ENCODE measurements at regions not wholly inside any gene's neighbourhood (a gene's known extent, or its start where the extent isn't known, plus 50 kb on each side); places are given as distances from the start of the nearest gene placed in this dataset.
"Not testable (repeated sequence)": the region's sequence is repeated elsewhere in the genome, so short reads cannot be mapped to it uniquely, and the experiment has no call there.

DNA sequence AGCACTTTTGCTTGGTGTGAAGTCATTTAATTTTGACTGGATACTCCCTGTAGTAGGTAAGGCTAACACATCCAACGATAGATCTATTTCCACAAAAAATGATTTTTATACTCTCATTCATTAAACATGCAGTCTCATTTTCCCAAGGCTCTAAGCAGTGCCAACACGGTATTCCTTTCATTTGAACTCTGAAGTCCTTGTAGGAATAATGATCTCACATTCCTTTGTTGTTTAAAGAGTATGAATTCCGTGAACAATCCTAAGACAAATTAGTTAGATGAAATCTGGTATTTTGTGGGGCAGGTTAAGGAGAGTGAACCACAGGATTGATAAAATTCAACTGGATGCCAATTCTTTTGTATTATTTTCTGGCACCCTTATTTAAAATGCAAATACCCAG, 66.6 kb downstream of the LACC1 start:
- DNase-seq (ENCODE audit: low spot score) = no peak

DNA sequence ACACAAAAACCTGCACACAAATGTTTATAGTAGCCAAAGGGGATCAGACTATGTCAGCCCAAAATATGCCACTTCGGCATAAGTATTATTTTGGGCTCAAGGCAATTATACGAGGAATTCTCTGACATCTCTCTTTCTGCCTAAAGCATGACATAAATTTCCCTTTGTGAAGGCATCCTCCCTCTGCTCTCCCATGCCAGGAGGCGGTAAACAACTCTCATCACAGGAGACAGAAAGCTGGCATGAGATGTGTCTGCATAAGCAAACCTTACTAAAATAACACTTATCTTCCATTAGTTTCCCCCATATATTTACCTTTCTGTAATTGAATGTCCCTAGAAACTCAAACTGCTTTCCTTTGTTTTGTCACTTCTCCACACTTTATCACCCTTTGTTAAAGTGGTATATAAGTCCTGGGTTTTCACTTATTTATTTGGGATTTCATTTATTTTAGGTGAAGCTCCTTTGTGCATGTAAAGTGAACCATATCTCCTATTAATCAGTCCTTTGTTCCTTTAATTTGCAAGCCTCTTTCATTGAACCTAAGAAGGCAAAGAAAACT, 68.3 kb downstream of the LACC1 start:
- DNase-seq (ENCODE audit: low spot score) = no peak

DNA sequence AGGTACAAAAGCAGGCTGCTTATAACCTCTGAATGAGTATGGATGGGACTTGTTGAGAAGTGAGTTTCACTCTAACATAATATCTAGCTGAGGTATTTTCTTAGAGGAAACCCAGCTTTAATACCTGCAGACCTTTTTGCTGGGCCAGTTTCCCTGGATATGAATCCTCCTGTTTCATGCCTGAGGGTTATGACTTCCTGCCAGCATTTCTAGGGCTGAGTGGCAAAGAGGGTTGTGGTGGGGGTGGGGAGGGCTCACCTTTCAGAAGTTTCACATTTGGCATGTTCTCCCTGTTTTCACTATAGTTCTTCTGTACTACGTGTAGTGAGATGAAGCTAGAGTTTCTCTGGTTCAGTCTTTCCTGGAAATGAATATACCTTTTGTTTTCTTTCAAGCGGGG, 73.7 kb downstream of the LACC1 start:
- no peak for DNase-seq (ENCODE audit: low spot score)

DNA sequence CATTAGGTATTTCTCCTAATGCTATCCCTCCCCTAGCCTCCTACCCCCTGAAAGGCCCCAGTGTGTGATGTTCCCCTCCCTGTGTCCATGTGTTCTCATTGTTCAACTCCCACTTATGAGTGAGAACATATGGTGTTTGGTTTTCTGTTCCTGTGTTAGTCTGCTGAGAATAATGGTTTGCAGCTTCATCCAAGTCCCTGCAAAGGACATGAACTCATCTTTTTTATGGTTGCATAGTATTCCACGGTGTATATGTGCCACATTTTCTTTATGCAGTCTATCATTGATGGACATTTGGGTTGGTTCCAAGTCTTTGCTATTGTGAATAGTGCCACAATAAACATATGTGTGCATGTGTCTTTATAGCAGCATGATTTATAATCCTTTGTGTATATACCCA, 77.3 kb downstream of the LACC1 start:
- DNase-seq (ENCODE audit: low spot score) = not testable (repeated sequence)

DNA sequence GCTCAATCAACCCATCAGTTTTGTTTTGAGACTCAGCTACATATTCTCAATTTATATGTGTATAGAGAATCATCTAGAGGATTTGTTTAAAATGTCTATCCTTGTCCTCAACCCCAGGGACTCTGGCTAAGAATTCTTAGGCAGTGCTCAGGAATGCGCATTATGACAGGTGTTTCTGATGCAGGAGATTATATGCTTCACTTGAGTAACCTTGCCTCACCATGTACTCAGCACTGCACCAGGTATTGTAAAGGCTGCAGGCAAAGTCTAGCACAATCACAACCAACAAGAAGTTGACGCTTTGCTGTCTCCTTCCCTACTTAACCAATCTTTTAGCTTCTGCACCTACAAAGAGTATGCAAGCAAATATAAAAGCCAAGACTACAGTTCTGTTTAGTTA, 79.6 kb downstream of the LACC1 start:
- DNase-seq (ENCODE audit: low spot score) = no peak

DNA sequence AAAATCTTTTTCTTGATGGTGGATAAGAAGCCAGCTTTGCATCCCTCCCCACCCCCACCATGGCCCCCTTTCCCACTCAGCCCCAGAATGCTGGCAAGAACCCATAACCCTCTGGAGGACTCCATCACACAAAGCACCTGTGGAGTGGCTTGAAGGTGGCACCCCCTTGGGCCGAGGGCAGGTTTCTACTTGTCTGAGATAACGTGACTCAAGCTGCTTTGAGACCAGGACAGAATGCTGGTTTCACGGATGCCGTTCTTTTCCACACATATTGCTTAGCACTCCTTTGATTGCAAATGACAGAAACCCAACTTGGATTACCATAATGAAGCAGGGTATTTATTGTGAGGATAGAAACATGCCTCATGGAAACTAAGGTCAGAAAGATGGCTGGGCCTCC, 82.2 kb downstream of the LACC1 start:
- no peak for DNase-seq (ENCODE audit: low spot score)

DNA sequence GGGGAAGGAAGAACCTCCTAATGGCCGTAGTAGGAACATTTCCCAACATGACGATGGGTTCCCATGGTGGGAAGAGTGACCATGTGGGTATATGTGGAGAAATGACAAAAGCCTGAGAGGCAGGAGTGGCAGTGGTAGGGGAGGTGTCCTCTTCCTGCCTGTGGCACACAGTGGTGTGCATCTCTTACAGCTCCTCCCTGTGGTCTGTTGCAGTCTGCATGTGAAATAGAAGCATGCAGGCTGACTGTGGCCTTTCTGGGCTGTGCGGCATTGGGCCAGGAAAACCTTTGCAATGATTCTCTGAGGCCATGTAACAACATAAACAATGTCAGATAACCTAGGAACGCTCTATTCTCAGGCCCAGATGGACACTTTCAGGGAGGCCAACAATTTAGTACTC, 84.0 kb downstream of the LACC1 start:
- no peak for DNase-seq (ENCODE audit: low spot score)

DNA sequence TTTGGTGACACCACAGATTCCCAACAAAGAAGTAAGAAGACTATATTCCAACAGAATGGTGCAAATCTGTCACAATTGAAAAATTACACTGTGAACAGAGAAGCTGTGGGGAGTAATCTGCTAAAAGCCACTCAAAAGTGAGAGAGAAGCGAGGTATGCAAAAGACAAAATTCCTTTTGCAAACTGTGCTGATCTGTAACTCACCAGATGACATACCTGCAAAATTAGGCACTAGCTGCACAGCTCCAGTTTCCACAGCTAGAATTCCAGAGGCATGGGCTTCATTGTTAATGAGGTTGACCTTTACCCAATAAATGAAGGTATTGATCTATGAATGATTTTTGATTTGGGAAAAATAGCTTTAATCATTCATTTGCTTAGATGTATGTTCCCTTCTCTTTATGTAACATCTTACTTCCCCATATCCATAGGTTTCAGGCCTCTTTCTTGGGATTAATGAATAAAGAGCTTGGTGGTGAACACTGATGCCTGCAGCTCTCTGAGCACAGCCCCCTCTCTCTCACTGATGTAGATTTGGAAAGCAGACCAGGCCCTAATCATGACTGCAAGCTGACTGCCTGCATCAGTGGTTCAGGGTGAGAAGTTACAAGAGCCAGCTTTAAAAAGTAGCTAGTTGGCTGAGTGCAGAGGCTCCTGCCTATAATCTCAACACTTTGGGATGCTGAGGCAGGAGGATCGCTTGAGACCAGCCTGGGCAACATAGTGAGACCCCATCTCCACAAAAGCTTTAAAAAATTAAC, 85.2 kb downstream of the LACC1 start:
- DNase-seq (ENCODE audit: low spot score) = no peak

DNA sequence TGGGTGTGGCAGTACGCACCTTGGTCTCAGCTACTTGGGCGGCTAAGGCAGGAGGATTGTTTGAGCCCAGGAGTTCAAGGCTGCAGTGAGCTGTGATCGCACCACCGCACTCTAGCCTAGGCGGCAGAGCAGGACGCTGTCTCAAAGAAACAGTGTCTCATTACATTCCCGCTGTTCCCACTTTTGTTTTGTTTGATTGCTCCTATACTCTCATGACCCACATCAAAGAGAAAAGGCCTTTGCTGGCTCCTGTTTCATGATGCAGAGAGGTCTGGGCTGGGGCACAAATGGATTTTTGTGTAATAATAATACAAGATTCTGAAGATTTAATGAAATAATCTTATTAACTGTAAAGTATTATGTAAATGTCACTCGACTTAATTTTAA, 85.7 kb downstream of the LACC1 start:
- no peak for DNase-seq (ENCODE audit: low spot score)

DNA sequence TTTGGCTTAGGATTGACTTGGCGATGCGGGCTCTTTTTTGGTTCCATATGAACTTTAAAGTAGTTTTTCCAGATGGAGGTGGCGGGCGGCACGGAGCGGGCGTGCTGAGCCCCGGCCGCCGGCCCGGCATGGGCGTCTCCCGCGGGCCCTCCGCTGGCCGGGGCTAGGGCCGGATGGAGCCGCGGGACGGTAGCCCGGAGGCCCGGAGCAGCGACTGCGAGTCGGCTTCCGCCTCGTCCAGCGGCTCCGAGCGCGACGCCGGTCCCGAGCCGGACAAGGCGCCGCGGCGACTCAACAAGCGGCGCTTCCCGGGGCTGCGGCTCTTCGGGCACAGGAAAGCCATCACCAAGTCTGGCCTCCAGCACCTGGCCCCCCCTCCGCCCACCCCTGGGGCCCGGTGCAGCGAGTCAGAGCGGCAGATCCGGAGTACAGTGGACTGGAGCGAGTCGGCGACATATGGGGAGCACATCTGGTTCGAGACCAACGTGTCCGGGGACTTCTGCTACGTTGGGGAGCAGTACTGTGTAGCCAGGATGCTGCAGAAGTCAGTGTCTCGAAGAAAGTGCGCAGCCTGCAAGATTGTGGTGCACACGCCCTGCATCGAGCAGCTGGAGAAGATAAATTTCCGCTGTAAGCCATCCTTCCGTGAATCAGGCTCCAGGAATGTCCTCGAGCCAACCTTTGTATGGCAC, 88.7 kb downstream of the LACC1 start:
- not testable (repeated sequence) for DNase-seq (ENCODE audit: low spot score)

DNA sequence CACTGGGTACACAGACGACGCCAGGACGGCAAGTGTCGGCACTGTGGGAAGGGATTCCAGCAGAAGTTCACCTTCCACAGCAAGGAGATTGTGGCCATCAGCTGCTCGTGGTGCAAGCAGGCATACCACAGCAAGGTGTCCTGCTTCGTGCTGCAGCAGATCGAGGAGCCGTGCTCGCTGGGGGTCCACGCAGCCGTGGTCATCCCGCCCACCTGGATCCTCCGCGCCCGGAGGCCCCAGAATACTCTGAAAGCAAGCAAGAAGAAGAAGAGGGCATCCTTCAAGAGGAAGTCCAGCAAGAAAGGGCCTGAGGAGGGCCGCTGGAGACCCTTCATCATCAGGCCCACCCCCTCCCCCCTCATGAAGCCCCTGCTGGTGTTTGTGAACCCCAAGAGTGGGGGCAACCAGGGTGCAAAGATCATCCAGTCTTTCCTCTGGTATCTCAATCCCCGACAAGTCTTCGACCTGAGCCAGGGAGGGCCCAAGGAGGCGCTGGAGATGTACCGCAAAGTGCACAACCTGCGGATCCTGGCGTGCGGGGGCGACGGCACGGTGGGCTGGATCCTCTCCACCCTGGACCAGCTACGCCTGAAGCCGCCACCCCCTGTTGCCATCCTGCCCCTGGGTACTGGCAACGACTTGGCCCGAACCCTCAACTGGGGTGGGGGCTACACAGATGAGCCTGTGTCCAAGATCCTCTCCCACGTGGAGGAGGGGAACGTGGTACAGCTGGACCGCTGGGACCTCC, 89.4 kb downstream of the LACC1 start:
- DNase-seq (ENCODE audit: low spot score) = not testable (repeated sequence)

DNA sequence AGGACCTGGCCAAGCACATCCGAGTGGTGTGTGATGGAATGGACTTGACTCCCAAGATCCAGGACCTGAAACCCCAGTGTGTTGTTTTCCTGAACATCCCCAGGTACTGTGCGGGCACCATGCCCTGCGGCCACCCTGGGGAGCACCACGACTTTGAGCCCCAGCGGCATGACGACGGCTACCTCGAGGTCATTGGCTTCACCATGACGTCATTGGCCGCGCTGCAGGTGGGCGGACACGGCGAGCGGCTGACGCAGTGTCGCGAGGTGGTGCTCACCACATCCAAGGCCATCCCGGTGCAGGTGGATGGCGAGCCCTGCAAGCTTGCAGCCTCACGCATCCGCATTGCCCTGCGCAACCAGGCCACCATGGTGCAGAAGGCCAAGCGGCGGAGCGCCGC, 90.2 kb downstream of the LACC1 start:
- DNase-seq (ENCODE audit: low spot score) = not testable (repeated sequence)

DNA sequence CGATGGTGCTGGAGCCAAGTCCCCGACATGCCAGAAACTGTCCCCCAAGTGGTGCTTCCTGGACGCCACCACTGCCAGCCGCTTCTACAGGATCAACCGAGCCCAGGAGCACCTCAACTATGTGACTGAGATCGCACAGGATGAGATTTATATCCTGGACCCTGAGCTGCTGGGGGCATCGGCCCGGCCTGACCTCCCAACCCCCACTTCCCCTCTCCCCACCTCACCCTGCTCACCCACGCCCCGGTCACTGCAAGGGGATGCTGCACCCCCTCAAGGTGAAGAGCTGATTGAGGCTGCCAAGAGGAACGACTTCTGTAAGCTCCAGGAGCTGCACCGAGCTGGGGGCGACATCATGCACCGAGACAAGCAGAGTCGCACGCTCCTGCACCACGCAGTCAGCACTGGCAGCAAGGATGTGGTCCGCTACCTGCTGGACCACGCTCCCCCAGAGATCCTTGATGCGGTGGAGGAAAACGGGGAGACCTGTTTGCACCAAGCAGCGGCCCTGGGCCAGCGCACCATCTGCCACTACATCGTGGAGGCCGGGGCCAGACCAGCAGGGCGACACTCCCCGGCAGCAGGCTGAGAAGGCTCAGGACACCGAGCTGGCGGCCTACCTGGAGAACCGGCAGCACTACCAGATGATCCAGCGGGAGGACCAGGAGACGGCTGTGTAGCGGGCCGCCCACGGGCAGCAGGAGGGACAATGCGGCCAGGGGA, 91.0 kb downstream of the LACC1 start:
- DNase-seq (ENCODE audit: low spot score) = not testable (repeated sequence)

DNA sequence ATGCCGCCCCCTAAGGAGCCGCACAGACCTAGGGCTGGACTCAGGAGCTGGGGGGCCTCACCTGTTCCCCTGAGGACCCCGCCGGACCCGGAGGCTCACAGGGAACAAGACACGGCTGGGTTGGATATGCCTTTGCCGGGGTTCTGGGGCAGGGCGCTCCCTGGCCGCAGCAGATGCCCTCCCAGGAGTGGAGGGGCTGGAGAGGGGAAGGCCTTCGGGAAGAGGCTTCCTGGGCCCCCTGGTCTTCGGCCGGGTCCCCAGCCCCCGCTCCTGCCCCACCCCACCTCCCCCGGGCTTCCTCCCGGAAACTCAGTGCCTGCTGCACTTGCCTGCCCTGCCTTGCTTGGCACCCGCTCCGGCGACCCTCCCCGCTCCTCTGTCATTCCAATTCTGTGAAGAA, 91.6 kb downstream of the LACC1 start:
- not testable (repeated sequence) for DNase-seq (ENCODE audit: low spot score)

DNA sequence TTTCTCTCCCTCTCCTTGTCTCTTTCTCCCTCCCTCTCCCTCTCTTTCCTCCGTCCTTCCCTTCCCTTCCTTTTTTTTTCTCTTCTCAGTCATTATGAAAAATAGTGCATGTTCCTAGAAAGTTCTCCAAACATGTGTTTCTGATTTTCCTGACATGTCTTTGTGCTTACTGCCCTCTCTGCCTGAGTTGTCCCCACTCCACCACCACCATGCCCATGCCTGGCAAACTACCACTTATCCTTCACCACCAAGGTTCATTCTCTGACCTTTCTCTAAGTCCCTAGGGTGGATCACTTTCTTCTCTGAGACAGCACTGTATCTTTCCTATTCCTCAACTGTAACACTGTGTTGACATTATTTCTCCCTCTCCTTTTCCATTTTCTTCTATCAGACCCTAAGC, 98.2 kb downstream of the LACC1 start:
- DNase-seq (ENCODE audit: low spot score) = no peak

DNA sequence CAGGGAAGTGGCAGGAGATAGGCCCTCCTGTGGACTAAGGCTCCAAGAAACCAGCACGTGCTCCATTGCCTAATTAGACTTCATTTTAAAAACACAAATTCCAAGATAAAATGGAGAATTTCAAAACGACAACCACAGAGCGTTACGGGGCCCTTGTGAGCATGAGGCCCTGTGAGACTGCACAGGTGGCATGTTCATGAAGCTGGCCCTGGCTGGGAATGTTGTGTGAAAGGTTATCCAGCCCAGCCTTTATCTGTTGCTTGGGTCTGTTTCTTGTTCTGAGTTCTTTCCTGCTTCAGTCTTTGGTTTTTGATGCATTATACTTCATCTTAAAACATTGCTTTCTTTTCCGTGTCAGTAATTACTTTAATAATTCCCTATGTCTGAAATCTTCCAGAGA, 99.0 kb downstream of the LACC1 start:
- no peak for DNase-seq (ENCODE audit: low spot score)

DNA sequence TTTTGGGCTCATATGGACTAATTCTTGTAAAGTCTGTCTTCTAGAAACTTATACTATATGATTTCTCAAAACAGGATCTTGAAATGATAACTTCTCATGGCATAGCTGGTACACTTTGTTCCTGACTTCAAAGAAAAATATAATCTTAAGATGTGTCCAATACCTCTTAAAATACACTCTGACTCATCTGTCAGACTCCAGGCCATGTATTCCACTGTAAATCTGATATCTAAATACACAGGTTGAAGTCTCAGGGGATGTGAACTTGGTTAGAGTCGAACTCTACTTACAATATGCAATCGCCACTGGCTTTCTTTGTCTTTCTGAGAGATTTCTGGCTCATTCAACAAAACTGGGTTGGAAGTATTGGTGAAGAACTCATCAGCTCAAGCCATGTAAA, 99.8 kb downstream of the LACC1 start:
- DNase-seq (ENCODE audit: low spot score) = no peak

DNA sequence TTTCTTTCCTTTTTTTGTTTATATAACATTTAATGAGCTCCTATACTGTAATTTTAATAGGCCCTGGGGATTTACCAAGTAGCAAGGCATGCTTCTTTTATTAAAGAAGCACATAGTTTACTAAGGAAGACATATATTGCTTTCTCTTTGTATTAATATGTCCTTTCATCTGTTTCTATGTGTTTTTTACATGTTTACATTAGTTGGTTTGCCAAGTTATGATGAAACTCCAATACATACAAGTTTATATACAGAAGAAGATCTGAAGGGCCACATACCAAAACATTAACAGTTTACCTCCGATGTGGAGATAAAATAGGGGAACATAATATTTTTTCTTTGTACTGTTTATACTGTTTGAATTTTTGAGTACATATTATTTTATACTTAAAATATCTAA, 100.9 kb downstream of the LACC1 start:
- DNase-seq (ENCODE audit: low spot score) = no peak

DNA sequence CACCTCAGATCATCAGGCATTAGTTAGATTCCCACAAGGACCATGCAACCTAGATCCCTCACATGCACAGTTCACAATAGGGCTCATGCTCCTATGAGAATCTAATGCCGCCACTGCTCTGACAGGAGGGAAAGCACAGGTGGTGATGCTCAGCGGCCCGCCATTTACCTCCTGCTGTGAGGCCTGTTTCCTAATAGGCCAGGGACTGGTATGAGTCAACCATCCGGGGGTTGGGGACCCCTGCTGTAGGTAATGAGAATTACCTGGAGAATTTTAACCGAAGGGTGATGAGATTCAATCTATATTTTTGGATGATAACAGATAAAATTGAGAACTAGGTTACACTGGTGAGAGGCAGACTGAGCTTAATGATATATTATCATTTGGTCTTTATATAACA, 101.4 kb downstream of the LACC1 start:
- no peak for DNase-seq (ENCODE audit: low spot score)

DNA sequence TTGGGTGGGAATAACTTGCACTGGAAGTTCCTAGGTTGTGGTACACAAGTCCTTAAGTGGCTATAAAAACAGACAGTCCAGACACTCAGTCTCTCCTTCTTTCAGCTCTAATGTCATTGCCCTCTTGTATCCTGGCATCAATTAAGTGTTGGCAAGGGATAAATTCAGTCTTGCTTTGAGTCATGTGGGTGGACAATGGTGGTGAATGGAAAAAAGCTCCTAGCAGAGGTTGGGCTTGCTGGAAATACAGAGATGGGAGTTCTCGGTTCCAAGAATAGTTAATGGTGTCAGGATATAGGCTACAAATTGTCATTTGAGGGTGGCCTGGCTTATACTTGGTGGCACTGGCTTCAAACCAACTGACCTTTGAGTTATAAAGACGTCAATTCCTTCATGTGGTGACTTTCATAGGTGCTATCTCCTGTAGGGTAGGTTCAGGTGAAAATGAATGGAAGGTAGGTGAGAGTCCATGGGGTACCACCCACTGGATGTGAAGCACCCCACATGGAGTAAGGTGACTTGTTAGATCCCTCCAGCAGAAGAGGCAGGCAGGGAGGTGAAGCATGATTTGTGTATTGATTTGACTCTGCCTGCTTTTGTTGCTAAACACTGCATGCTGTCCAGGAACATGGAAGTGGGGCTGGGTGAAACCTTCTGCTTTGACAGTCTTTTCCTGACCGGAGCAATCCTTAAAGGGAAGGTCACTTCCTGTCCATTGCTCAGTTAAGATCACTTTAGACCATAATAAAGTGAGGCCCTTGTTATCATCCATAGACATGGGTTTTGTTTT, 102.0 kb downstream of the LACC1 start:
- no peak for DNase-seq (ENCODE audit: low spot score)

DNA sequence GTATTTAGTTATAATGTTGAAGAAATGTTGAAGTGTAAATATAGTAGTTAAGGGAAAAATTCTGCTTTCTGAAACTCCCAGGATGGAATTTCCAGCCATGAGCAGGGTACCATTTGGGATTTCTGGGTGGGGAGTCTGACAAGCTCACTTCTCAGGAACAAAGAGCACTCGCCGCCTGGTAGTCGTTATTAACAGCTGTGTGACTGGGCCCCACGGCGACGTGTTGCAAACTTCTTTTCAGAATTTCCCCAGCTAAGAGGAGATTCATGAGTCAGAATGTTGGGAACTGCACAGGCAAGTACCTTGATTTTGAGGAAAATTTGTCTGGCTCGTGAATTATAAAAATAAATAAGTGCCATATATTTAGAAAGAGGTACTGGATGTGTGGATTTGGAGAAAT, 103.7 kb downstream of the LACC1 start:
- DNase-seq (ENCODE audit: low spot score) = no peak

Data from umbilical cord (tissue), 1 donor.